ENCODE measurements at regions not wholly inside any gene's neighbourhood (a gene's known extent, or its start where the extent isn't known, plus 50 kb on each side); places are given as distances from the start of the nearest gene placed in this dataset.

GRCh38 chr1:79398501-79398900 is 392.0 kb upstream of the ADGRL4 start:
- H3K79me1 ChIP-seq (ENCODE audit: low read depth, low read length): no peaks in the 10 kb centered on the region
- CTCF ChIA-PET (ENCODE audit: partially characterized antibody): interaction anchor here (1.1 kb wide), 1 partner anchor 18 kb away, joined by 3 read pairs; no protein-coding TSS in a partner anchor
- no peak for DNase-seq (ENCODE audit: low read depth in 1 of 2, low spot score in 2 of 2)
- no peaks in the 10 kb centered on the region for H3K4me1 ChIP-seq (replicated peaks in 1 of 4; ENCODE audit: control insufficient read depth in 3 of 4, insufficient read depth in 4 of 4, low read length in 3 of 4)
- H3K23me2 ChIP-seq (ENCODE audit: low read depth, low read length): no peaks in the 10 kb centered on the region
- POLR2A ChIA-PET (ENCODE audit: partially characterized antibody): no interaction called here
- no peak overlapping the region for H3K4me2 ChIP-seq (ENCODE audit: insufficient read depth in 1 of 2, low read depth in 2 of 2, low read length in 2 of 2)
- no peak overlapping the region for H4K8ac ChIP-seq (ENCODE audit: extremely low read depth, insufficient read depth, low read length)
- H4K91ac ChIP-seq (replicated peaks; ENCODE audit: insufficient read length, low read length): no peak overlapping the region
- TF ChIP-seq SP4 (IDR thresholded peaks at IDR 0.05; ENCODE audit: low read length): no peak
- TF ChIP-seq YY1 (IDR thresholded peaks at IDR 0.05; ENCODE audit: low read depth, low read length): no peak
- no peak for TF ChIP-seq PHF8 (conservative IDR thresholded peaks at IDR 0.05; ENCODE audit: low read depth, low read length)
- no peak for TF ChIP-seq CREB1 (IDR thresholded peaks at IDR 0.05)
- TF ChIP-seq JUND (IDR thresholded peaks at IDR 0.05; ENCODE audit: low read length): no peak
- TF ChIP-seq CHD2 (IDR thresholded peaks at IDR 0.05; ENCODE audit: low read length): no peak
- no peak for TF ChIP-seq RXRA (IDR thresholded peaks at IDR 0.05; ENCODE audit: insufficient read depth, low read depth, low read length)
- no peak for TF ChIP-seq BCL11A (IDR thresholded peaks at IDR 0.05; ENCODE audit: low read depth in 2 of 2, low read length in 2 of 2)
- no peak overlapping the region for H3K4me3 ChIP-seq (ENCODE audit: extremely low read depth in 1 of 4, insufficient read depth in 2 of 4, low read depth in 3 of 4, low read length in 4 of 4)
- no peak overlapping the region for H4K5ac ChIP-seq (ENCODE audit: insufficient read length, low read depth, low read length)
- H3K9me3 ChIP-seq (ENCODE audit: insufficient read depth in 2 of 2, low read depth in 1 of 2, low read length in 1 of 2): no peaks in the 10 kb centered on the region
- no peak overlapping the region for H2BK120ac ChIP-seq (replicated peaks; ENCODE audit: low read depth, low read length)
- no peak overlapping the region for H3K4ac ChIP-seq (replicated peaks; ENCODE audit: insufficient read length, low read depth, low read length)
- no peak overlapping the region for H2BK15ac ChIP-seq (ENCODE audit: low read length)
- no peak overlapping the region for H3K56ac ChIP-seq (replicated peaks; ENCODE audit: insufficient read length, low read depth, low read length)
- no peak overlapping the region for H3K23ac ChIP-seq (ENCODE audit: insufficient read length)
- no peak overlapping the region for H2BK12ac ChIP-seq (ENCODE audit: low read depth, low read length)
- no peak overlapping the region for H3K9ac ChIP-seq (replicated peaks in 1 of 4; ENCODE audit: extremely low read depth in 1 of 4, low read depth in 3 of 4, low read length in 3 of 4)
- no peaks in the 10 kb centered on the region for H4K20me1 ChIP-seq (replicated peaks in 1 of 2; ENCODE audit: control insufficient read depth in 1 of 2, insufficient read depth in 2 of 2, low read length in 2 of 2)
- FAIRE-seq: no peak
- H2AK5ac ChIP-seq (ENCODE audit: low read depth, low read length): no peak overlapping the region
- no peak overlapping the region for H3K27ac ChIP-seq (ENCODE audit: low read depth, low read length)
- WGBS, 2 experiments (ENCODE audit: extremely low coverage in 1 of 2, insufficient coverage in 1 of 2, insufficient read length in 1 of 2, insufficient replicate concordance in 2 of 2, low coverage in 1 of 2, low lambda C conversion rate in 2 of 2, missing lambda C conversion rate in 1 of 2): 92% methylated on average over 2 of the region's 2 CpGs; no CpG with 5 or more reads in 1 of the 2 experiments
- H2BK5ac ChIP-seq (ENCODE audit: low read depth, low read length): no peak overlapping the region
- H3K79me2 ChIP-seq (ENCODE audit: control insufficient read depth in 1 of 2, insufficient read depth in 2 of 2, low read length in 2 of 2): no peaks in the 10 kb centered on the region
- H3K36me3 ChIP-seq (ENCODE audit: control insufficient read depth in 2 of 4, insufficient read depth in 4 of 4, low read length in 3 of 4): no peaks in the 10 kb centered on the region
- H3K14ac ChIP-seq (ENCODE audit: insufficient read length): no peak overlapping the region
- H3K27me3 ChIP-seq (replicated peaks in 1 of 4; ENCODE audit: control insufficient read depth in 3 of 4, extremely low read depth in 1 of 4, insufficient read depth in 3 of 4, low read length in 3 of 4): no peaks in the 10 kb centered on the region
- H2BK20ac ChIP-seq (ENCODE audit: low read length): no peak overlapping the region
- H3K18ac ChIP-seq (ENCODE audit: extremely low read depth, low read length): no peak overlapping the region
- H2AFZ ChIP-seq (ENCODE audit: low read length): no peak overlapping the region

All from H1 (cell line).